SH-SY5Y (cell line): ENCODE measurements at regions not wholly inside any gene's neighbourhood (a gene's known extent, or its start where the extent isn't known, plus 50 kb on each side); places are given as distances from the start of the nearest gene placed in this dataset.

ENCODE experiments used
- GATA2 ChIP-seq: IDR thresholded peaks from 2 replicates; pipeline ENCODE4 v1.6.1; 2011; ENCODE audit warnings: mild to moderate bottlenecking, low read depth, low read length
- GATA3 ChIP-seq: IDR thresholded peaks from 2 replicates; pipeline ENCODE4 v1.6.1; 2011; ENCODE audit warnings: low read depth, mild to moderate bottlenecking, low read length, moderate library complexity

DNA sequence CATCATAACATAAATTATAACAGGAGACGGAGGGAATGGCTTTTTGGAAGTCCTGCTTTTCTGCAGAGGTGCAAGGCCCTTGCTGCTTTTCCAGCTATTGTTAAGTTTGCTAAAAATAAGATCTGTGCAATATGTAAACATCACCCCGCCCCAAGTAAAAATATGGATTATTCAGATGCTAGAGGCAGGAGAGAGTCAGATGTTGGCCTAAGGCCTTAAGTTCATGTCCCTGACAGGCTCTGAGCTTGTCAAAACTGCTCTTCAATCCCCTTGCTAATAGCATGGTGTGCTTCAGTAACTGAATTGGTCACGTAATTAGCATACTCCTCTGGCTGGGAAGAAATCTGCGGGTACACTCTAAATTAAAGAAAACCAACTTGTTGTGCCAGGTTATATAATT, 147.5 kb downstream of the BMP2 start:
- TF ChIP-seq GATA2: no peak
- no peak for TF ChIP-seq GATA3

DNA sequence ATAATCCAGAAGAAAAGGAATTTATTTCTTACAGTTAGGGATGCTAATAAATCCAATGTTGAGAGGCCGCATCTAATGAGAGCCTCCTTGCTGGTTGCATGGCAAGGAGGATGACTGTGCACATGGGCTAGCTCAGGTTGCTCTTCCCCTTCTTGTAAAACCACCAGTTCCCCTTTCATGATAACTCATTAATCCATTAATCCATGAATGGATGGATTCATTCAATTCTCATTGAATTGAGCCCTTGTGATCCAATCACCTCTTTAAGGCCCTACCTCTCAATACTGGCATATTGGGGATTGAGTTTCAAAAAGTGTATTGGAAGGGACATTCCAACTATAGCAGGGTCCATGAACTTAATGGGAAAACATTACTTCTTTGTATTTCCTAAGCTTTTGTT, 149.5 kb downstream of the BMP2 start:
- no peak for TF ChIP-seq GATA3
- no peak for TF ChIP-seq GATA2

DNA sequence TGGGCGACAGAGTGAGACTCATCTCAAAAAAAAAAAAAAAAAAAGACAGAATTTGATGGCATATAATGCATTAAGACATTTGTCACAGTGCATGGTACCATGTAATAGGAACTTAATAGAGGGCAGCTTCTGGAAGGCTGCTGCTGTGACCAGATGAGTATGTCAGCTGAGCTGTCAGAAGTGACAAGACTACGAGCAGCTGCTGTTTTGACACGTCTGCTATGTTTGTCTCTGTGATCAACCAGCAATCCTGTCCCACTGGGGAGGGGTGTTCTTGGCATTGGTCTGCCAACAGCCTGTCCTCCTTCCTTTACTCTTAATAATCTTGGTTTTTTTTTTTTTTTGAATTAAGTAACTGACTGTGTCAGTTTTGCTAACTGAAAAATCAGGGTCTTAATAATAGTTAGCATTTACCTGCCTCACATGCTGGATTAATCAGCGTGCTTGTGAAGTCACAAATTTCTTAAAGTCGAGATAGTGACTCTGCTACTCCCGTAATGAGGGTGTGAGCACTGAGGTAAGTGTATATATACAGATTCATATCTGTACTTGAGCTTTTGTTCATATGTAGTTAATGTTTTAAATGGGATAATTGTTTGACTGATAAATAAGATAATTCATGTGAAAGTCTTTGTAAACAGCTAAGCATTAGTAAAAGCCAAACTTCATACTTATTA, 152.4 kb downstream of the BMP2 start:
- TF ChIP-seq GATA3 (no peak), GATA2 (no peak)

DNA sequence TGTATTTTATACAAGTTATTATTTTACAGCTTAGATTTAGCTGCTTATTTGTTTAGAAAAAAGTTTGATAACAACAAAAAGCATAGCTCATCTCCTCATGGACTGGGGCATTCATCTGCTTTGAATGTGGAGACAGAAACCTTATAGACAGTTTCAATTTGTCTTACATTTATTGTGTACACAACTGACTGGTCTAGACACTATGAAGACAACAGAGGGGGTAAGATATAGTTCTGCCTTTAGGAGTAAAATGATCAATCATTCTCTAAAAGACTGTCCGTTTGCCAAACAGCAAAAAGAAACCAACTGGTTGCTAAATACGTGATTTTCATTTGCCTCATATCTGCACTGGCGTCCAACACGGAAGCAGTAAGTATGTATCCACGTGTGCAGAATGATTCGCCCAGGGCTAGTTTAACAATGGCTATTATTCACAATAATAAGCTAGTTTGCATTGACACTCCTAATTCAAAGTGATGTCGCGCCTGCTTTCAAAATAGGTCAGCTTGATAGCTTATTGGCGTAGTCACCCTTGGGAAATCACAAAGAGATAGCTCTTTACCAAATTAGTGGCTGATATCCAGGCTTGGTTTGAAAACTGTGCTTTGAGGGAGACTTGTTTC, 153.6 kb downstream of the BMP2 start:
- TF ChIP-seq GATA3: no peak
- no peak for TF ChIP-seq GATA2

DNA sequence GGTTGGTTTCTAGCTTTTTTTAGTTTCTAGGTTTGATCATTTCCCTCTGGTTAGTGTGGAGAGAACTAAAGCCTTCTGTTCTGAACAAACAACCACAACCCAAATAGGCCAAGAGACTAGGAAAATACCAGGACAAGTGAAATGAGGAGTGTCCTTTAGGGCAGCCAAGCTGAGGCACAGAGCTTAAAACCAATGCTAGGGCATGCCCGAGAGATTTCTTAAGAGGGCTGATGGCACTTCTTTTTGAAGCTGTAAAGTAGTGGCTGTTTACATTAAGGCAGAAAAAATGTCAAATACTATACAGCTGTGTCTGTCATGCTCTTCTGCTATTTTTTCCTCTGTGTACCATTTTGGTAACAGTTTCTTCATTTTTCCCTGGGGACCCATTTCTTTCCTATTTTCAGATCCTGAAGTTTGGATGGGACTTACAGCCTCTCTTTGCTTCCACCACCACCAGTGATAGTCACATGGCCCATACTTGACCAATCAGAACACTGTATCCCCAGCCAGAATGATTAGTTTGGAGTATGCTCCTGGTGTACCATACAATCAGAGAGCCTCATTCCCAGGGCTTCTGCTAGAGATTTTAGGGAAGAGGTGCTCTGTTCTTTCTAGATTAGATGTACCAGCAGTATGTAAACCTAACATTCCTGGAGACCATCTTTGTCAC, 154.4 kb downstream of the BMP2 start:
- TF ChIP-seq GATA2: no peak
- TF ChIP-seq GATA3: no peak

DNA sequence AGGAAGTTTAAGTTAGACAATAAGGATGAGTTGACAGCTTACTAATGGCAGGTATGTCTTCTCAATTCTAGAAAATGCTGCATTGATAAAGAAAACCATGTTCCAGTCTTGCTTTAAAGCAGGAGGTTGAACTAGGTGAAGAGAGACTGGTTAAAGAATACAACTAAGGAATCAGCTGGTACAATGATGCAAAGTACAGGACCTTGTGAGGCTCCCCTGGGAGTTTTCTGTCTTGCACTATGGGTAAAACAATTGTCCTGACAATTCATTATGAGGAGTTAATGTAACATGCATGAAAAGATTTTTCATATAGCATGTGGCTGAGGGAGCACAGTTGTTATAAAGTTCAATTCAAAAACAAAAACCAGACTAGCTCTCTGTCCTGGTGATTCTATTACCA, 157.2 kb downstream of the BMP2 start:
- no peak for TF ChIP-seq GATA2
- TF ChIP-seq GATA3: no peak

DNA sequence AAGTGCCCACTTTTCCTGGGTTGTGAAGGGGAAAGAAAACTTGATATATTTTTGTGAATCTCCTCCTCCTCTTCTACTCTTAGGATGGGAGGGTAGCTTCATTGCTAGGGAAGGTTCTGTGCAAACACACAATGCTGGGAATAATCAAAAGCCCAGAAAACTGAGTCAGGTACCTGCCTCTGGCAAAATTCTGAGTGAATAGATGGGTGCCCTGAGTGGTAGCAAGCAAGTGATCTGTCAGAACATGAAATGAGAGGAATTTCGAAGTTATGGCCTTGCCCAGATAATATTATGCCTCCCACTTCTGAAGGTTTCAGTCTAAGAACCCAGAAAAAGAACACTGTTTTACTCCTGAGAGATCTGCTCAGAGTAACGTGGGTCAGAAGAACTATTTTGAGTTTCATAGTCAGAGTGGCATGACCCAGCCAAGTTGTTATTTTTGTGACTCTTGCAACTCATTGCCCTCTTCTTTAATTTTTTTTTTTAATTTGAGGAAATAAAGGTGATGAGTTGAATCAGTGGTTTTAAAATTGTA, 158.3 kb downstream of the BMP2 start:
- no peak for TF ChIP-seq GATA2
- no peak for TF ChIP-seq GATA3

DNA sequence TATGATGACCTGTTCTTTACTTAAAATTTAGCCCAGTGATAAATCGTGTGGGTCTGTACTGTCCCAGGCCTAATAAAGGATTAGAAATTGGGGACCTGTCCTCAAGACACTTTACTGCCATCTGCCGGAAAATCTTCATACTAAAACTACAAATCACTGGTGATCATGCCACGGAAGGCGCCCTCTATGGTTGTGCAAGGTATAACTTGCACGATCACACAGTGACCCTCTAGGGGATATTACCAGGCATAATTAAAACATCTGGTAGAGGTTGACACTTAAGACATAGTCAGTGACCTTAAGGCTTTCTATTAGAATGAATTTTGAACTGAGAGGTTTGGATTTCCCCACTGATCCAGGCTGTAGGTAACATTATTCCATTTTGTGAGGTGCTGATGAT, 172.6 kb downstream of the BMP2 start:
- no peak for TF ChIP-seq GATA3

DNA sequence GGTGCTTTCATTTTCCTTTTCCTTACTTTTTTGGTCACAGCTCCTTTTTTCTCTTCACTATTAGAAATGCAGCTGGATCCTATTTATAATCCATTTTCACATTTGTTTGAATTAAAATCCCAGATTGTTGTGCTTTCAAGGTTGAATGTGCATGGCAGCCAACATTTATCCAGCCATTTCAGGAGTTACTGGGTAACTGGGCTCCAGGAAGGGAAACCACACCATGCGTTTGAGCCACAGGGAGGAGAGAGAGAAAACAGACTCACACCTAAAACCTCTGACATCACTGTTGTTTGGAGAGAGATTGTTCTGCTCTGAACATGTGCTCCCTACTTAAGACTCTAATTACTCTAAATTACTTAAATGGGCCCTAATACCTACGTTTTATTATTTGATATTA, 173.4 kb downstream of the BMP2 start:
- TF ChIP-seq GATA3 (no peak), GATA2 (no peak)

DNA sequence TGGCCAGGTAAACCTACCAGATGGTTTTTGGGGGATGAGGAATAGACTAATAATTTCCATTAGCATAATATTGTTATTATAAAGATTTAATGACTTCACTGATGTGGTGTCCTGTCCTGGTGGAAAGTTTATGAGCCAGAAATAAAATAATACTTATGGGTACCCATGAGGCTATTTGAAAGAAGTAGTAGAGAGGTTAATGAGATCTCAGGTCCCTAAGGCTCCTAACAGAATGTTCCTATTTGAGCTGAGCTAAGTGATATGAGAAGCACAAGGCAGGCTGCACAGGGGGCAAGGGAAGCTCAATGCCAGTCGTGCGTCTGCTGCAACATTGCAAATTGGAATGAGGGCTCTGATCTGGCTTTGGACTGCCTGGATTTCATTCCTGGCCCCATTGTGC, 174.1 kb downstream of the BMP2 start:
- no peak for TF ChIP-seq GATA2
- TF ChIP-seq GATA3: no peak

DNA sequence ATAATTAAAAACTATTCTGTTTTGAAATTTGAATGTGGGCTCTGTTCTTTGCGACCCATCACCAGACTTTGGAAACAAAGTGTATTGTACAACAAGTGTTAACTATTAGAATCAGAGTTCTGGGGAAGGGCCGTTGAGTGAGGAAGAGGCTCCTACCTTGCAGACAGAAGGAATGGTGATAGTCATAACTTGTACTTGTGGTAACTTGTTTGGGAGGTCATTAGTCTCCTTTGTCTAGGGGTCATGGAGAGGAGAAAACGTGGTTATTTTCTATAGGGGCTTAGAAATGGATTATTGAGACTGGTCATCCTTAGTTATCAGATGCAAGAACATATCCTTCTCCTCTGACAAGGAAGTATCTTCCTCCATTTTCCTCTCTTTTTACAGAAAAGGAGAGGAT, 174.8 kb downstream of the BMP2 start:
- no peak for TF ChIP-seq GATA2

DNA sequence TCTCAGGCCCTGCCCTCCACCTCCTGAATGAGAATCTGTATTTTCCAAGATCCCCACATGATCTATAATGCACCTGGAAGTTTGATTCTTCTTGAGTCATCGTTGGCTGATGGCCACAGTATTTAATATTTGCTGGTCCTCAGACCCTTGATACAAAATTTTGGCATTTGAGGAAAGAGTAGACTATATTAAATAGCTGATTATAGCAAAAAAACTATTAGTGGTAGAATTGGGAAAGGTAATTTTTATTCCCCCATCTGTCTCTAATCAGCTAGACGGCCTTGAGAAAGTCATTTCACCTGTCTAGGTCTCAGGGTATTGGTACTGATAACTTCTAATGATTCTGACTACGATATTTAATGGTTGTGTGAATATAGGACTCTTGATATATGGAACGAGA, 176.8 kb downstream of the BMP2 start:
- TF ChIP-seq GATA2 (no peak), GATA3 (no peak)

DNA sequence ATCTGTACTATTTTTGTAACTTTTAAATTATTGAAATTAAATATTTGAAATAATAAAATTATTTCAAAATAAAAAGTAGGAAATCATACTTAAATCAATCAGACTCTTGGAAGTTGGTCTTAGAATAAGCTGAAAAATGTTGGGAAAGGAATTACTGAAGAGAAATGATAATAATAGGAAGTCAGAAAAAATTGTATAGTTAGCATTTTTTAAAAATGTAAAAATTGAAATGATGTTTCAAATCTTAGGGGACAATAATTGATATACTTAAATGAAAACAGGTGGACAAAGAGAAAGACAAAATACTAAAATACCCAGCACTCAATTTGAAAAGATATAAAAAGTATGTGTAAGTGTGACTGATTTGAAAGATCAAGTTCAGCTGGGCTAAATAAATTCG, 186.1 kb downstream of the BMP2 start:
- no peak for TF ChIP-seq GATA3

DNA sequence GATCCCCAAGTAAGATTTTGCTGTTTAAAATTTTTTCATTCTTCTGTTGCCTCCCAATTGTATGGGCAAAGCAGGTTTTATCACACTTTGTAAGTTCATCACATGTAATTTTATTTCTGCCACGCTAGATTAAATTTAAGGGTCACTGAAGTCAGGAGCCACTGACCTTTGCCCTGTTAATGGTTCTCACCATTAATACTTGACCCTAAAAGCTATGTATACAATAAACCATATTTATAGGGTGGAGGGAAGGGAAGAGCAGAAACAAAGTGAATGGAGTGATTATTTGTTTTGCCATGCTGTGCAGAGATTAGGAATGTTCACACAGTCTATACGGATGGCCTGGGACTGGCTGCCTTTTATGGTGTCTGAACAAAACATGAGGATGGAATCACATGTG, 186.7 kb downstream of the BMP2 start:
- TF ChIP-seq GATA3: no peak
- TF ChIP-seq GATA2: no peak

DNA sequence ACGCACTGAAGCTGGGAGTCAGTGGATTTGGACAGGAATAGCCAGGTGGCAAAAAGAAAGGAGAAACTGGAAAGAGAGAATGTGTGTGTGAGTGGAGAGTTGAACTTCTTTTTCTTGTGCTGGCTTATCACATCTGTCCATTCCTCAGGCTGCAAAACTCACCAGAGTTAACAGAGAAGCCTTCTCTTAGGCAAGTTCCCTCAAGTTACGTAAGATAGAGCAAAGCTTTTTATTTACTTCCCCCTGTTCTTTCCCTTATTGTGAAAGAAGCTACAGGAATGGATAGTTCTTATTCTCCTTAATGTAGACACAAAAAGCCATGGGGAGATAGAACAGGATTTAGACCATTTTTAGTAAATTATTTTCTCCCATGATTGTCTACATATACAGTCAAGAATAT, 188.6 kb downstream of the BMP2 start:
- TF ChIP-seq GATA3: no peak
- TF ChIP-seq GATA2: no peak
